KBM-7 (cell line): ENCODE measurements at regions not wholly inside any gene's neighbourhood (a gene's known extent, or its start where the extent isn't known, plus 50 kb on each side); places are given as distances from the start of the nearest gene placed in this dataset.
"Not testable (repeated sequence)": the region's sequence is repeated elsewhere in the genome, so short reads cannot be mapped to it uniquely, and the experiment has no call there.

Experiments
- DNase-seq: peaks from one replicate; pipeline ENCODE4 v3.0.0-alpha.2; 2015
- in situ Hi-C: fragments of 300-500 bp; cut with MboI; formaldehyde crosslinking; loops from 2 replicates; pipeline ENCODE4 v1.14.3; 2020; ENCODE audit warnings: low sequenced_read_pairs, low pct_unique_long_range_greater_than_20kb, mixed read lengths

DNA sequence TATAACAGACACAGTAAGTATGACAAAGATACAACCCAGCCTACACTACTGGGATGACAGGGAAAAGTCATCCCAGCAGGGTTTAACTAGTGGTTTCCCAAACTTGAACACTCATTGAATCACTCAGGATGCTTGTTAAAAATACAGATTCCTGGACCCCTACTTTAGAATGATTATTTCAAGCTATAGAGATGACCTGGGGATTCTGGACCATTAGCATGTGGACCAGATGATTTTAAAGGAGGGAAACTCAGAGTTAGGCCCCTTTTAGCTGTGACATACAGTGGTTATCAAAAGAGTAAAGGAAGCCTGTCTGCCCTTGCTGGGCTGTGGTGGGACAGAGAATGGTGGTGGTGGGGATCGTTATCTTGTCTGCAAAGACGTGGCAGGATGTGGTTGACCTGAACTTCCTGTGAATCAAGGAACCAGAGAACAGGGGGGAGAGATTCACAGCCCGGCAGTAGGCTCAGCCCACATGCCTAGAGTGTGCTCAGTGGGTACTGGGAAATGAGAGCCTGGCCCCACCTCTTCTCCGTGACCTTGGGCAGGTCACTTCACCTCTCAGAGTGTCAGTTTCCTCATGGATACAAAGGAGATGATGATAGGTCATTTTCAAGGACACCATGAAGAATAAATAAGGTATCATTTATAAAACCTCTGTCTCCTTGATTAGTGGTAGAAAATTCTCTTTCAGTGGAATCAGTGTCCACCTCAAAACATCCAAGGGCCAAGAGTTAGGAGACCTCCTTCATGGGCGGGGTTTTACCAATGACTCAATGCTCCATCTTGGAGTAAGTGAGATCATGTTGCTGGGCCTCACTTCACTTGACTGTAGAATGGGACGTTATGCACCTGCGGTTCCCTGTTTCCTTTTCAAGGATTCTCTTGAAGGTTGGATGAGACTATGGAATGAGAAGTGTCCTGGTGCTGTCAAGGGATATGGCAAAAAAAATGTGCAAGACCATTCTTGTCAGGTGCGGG is 306.5 kb downstream of the RPLP1 start:
- in situ Hi-C loops, result no loop called here
- DNase-seq, result peak; percentile 98

DNA sequence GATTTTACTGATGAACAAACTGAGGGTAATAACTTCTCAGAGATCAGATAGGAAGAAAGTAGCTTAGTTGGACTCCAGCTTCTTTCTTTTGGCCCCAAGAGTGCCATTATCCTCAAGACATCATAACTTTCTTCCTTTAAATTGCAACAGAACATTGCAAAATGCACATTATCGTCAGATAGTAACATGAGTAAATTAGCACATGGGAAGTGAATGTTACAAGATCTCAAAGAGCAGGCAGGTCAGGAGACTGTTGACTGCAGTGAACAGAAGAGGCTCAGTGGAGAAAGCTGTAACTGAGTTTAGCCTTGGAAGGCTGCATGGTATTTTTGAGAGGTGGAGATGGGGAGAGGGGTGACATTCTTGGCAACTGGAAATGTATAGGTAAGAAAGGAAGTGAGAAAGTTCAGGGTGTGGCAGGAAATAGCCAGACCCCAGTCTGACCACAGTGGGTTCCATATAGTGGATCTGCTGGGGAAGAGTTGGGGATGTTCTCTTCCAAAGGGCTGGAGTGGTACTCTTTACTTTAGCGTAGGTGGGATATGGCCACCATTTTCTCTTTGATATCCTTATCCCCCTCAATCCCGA is 307.7 kb downstream of the RPLP1 start:
- no peak for DNase-seq
- in situ Hi-C loops, result no loop called here

DNA sequence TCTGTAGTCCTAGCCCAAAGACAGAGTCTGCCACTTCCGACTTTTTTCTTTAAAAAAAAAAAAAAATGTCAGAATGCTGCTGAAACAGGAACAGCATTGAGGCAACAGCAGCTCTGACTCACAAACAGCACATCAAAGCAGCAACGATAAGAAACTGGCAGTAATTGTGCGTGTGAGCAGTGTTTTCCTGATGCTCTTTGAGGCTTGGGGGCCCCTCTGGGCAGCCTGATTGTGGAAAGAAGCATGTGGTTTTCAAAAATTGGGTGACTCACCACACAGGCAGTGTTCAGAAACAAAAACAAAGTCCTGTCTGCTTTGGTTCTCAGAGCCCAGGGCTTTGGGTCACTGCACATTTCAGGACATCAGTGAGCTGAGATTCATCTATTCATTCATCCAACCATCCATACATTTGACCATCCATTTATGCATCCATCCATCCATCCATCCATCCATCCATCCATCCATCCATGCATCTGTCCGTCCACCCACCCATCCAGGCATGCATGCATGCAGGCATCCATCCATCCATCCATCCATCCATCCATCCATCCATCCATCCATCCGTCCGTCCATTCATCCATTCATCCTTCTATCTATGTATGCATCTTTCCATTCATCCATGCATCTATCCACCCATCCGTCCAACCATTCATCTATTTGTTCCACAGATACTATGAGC is 308.4 kb downstream of the RPLP1 start:
- in situ Hi-C loops, result no loop called here
- DNase-seq, result peak; percentile 95

DNA sequence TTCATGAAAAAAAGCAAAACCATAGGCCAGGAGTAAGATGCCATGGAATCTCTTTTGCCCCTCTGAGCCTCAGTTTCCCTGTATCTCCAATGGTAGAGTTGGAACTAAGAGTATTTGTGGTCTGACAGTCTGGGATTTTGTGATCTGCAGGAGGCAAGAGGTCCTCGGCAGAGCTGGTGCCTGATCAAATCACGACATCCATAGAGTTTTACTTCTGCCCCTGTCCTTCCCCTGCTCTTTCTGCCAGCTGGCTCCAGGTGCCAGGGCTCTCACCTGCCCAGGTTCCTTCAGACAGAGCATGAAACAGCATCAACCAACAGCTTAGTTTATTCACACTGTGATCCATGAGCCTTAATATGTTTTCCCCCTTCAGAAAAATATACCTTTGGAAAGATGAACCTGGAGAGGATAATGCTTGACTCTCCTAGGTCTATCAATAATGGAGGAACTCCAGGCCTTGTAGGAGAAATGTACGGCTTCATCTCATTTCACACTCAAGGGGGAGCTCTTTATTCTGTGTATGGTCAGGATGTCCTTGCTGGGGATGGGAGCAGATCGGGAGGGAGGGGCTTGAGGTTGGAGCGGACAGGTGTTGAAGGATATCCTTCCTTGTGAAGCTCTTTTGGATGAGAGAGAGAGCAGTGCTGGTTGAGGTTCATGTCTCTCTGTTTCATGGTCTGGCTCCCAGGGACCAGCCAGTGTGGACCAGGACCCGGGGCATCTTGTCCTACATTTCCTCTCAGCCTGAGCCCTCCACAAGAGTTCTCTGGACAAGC is 309.9 kb downstream of the RPLP1 start:
- in situ Hi-C loops, result no loop called here
- DNase-seq, result peak; percentile 42

DNA sequence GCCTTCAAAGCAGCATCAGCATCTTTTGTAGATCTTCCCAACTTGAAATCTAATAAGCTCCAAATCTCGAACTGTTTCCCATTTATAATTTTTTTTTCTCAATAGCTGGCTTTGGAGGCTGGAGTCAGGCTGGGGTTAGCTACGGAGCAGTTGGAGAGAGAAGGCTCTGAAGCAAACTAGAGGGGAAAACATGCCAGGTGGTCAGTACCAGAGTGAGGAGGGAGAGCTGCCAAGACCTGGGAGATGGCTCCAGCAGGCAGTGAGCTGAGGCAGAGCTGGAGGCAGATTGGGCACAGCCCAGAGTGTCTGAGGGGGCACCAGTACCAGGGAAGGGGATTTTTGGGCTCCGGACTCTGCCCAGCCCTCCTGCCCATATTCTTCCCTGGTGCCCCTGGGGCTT is 311.2 kb downstream of the RPLP1 start:
- in situ Hi-C loops, result no loop called here
- DNase-seq, result no peak

DNA sequence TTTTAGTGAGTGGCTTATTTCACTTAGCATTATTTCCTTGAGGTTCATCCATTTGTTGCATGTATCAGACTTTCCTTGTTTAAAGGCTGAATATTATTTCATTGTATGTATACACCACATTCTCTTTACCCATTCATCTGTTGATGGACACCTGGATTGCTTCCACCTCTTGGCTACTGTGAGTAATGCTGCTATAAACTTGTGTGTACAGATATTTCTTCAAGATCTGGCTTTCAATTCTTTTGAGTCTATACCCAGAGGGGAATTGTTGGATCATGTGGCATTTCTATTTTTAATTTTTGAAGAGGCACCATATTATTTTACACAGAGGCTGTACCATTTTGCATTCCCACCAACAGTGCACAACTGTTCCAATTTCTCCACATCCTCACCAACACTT is 313.5 kb downstream of the RPLP1 start:
- in situ Hi-C loops, result no loop called here
- no peak for DNase-seq

DNA sequence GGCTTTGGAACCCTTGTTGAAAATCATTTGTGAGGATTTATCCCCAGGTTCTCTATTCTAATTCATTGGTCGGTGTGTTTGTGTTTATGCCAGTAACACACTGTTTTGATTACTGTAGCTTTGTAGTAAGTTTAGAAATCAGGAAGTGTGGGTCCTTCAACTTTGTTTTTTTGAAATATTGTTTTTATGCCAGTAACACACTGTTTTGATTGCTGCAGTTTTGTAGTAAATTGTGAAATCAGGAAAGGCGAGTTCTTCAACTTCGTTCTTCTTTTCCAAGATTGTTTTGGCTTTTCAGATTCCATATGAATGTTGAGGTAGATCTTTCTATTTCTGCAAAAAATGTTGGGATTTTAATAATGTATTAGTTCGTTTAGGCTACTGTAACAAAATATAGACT is 314.6 kb downstream of the RPLP1 start:
- no peak for DNase-seq
- in situ Hi-C loops, result no loop called here

DNA sequence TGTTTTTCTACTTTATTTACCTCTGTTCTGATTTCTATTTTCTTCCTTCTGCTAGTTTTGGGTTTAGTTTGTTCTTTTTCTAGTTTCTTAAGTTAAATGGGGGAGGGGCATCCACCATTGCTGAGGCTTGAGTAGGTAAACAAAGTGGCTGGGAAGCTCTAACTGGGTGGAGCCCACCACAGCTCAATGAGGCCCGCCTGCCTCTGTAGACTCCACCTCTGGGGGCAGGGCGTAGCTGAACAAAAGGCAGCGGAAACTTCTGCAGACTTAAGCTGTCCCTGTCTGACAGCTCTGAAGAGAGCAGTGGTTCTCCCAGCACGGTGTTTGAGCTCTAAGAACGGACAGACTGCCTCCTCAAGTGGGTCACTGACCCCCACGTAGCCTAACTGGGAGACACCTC is 316.7 kb downstream of the RPLP1 start:
- in situ Hi-C loops, DNase-seq: not testable (repeated sequence)

DNA sequence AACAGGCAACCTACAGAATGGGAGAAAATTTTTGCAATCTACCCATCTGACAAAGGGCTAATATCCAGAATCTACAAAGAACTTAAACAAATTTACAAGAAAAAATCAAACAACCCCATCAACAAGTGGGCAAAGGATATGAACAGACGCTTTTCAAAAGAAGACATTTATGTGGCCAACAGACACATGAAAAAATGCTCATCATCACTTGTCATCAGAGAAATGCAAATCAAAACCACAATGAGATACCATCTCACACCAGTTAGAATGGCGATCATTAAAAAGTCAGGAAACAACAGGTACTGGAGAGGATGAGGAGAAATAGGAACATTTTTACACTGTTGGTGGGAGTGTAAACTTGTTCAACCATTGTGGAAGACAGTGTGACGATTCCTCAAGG is 321.6 kb downstream of the RPLP1 start:
- in situ Hi-C loops, DNase-seq: not testable (repeated sequence)

DNA sequence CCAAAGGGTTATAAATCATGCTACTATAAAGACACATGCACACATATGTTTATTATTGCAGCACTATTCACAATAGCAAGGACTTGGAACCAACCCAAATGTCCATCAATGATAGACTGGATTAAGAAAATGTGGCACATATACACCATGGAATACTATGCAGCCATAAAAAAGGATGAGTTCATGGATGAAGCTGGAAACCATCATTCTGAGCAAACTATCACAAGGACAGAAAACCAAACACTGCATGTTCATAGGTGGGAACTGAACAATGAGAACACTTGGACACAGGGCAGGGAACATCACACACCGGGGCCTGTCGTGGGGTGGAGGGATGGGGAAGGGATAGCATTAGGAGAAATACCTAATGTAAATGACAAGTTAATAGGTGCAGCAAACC is 322.1 kb downstream of the RPLP1 start:
- in situ Hi-C loops, DNase-seq: not testable (repeated sequence)

DNA sequence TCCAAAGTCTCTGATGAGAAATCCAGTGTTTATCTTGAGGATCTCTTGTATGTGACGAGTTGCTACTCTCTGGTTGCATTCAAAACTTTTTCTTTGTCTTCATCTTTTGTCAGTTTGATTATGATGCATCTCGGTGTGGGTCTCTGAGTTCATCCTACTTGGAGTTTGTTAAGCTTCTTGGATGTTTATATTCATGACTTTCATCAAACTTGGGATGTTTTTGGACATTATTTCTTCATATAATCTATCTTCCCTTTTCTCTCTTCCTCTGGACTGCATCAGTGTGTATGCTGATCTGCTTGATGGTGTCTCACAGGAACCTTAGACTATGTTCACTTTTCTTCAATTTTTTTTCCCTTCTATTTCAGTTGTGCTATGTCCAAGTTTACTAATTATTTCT is 320.4 kb downstream of the TLE3 start:
- in situ Hi-C loops, result no loop called here
- no peak for DNase-seq

DNA sequence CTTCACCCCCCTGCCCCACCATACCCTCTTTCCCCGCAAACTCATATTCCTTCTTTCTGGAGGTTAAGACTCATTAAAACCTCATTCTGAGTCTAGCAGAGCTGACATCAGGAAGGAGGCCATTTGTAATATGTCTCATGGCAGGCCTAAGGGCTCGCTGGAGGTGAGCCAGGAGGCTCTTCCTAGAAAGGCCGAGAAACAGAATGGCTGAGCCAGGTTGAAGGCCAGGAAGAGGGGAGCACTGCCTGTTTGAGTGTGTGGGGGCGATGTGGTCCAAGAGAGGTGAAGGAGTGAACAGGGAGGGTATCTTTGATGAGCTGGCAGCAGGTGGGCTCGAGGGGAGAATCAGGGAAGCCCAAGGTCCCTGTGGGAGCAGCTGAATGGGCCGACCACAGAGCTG is 317.3 kb downstream of the TLE3 start:
- DNase-seq, result no peak
- in situ Hi-C loops, result no loop called here

DNA sequence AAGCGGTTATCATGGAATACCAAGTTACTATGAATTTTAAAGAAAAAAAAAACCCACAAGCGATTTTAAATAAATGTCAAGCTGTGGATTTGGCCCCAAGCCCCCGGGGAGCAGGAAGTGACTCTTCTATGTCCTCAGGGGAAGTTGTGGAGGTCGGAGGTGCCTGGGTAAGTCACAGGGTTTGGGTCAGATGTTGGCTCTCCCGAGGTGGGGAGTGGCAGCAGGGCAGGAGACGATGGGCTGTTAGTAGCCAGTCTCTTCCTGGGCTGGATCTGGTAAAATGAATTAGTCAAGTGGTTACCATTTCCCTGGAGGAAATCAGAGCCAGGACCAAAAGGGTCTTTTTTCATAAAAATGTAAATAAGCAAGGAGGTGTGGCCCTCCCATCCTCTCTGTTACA is 316.7 kb downstream of the TLE3 start:
- in situ Hi-C loops, result no loop called here
- DNase-seq, result no peak

DNA sequence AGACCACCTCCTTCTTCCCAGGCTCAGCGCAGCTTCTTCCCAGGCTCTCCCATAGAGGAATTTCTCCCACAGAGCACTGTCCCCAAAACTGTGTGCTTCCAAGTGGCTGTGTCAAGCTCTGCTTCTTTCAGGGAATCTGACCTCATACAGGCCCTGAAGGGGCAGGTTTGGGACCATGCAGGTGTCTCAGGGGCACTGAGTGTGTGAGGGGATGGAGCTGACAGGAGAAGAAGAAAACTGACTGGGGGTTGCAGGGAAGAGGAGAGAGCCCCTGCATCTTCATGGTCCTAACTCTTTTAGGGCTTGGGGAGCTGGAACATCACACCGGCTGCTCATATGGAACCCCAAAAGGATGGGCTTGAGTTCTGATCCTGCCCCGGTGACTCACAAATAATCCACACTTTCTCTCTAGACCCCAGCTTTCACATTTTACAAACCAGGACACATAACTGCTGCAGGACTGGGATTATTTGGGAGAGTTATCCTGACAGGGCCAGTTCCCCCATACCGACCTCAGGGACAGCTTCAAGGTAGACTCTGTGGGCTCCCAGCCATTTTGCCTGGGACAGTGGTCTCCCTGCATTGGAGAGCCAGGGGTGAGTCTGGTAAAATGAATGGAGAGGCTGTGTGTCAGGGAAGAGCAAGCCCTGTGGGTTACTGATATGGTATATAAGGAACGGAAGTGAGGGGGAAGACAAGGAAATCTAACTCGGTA is 316.1 kb downstream of the TLE3 start:
- DNase-seq, result no peak
- in situ Hi-C loops, result no loop called here

DNA sequence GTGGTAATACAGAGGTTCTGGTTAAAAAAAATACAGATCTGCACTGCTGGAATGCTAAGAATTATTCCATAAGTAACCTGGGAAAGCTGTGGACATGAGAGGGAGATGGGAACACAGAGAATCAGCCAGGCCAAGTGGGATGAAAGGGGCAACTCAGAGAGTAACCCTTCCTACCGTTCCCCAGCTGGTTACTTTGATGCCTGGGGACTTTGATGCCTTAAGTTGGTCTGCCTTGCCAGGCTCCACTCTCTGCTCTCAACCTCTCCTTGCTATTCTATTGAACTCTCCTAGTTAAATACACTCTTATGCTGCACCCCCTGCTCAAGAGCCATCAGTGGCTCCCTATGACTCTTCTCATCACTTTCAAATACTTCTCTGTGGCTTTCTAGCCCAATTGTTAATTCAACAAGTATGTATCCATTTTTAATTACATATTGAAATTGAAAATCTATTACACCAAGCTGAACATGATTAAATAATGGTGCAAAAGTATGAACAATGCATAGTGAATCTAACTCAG is 315.5 kb downstream of the TLE3 start:
- in situ Hi-C loops, result no loop called here
- no peak for DNase-seq

DNA sequence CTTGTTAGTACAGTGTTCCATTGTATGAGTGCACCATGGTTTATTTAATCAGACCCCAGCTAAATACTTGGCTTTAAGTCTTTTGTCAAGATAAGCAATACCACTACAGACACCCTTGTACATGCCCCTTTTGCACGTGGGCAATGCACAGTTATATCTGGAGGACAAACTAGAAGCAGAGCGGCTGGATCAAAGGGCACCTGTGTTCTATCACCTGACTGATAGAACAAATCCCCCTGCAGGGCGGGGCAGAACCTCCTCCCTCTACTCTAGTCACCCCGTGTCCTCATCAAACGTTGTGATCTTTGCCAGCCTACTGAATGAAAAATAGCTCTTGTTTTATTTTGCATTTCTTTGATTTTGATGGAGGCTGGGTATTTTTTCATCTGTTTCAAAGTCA is 314.9 kb downstream of the TLE3 start:
- DNase-seq, result no peak
- in situ Hi-C loops, result no loop called here

DNA sequence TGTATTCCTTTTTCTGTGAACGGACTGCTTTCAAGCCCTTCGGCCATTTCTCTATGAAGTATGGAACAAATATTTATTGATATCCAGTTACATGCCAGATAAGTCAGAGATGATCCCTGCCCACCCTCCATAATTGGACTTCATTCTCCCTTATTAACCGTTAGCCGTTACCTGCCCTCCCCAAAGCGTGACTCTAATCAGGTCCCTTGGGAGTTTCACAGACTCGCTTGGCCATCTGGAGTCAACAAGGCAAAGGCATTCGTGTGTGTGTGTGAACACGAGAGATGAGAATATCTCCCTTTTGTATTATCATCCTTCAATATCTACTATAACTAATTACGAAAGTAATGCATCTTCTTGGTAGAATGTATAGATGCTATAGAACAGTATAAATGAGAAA is 314.5 kb downstream of the TLE3 start:
- in situ Hi-C loops, result no loop called here
- DNase-seq, result no peak

DNA sequence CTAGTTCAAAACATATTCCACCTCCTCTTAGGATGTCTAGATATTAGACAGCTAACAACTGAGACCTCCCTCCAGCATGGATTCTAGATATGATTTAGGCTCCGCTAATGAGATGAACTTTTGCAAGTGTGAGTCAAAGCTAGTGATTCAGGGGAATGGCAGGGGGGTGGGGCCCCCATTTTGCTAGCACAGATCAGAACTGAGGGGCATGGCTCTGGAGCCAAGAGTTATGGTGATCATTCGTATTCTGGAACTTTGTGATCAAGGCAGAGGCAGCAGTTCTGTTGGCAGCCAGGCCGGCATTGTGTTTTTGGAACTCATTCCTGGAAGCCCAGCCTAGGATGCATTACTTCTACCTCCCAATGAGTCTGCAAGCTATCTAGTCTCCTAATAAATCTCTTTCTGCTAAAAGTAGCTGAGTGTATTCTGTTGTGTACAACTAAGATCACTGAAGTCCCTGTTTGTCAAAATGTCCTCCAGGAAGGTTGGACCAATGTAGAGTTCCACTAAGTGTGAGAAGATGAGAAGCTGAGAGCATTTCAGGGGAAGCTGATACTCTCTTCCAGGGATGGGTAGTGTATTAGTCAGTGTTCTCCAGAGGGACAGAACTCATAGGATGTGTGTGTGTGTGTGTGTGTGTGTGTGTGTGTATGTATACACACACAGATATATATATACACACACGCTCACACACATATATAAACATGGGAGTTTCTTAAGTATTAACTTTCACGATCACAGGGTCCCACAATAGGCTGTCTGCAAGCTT is 312.7 kb downstream of the TLE3 start:
- in situ Hi-C loops, result no loop called here
- no peak for DNase-seq
